ENCODE measurements at regions not wholly inside any gene's neighbourhood (a gene's known extent, or its start where the extent isn't known, plus 50 kb on each side); places are given as distances from the start of the nearest gene placed in this dataset.

DNA sequence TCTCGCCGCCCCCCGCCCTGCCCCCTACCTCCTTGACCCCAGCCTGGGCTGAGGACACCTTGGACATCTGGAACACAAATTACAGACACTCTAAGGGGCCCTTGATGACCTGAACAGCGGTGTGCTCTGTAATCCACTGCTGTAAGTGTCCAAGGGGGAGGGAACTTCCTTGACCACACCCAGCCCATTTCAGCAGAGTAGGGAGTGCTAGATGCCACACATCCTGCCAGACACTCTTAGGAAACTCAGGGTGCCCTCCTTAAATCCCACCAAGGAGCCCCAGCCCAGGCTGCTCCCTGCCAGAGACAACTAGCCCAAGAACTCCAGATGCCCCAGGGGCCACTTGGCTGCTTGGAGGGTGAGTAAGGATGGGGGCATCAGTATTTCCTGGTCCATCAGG is 282.2 kb downstream of the RRAGC start:
- Histone ChIP-seq H3K27ac (no peak overlapping the region), H3K36me3 (no peaks in the 10 kb centered on the region), H3K4me3 (no peak overlapping the region), H3K27me3 (peaks cover 0 to 39% of the 10 kb centered on the region in 2 donors), H3K4me1 (peaks cover 0 to 12% (median 7%) of the 10 kb centered on the region in 4 donors), H3K9me3 (no peaks in the 10 kb centered on the region)
- TF ChIP-seq POLR2A (IDR thresholded peaks at IDR 0.05): no peak
- no peak for TF ChIP-seq EP300 (IDR thresholded peaks at IDR 0.05)
- TF ChIP-seq, protein P1, sequence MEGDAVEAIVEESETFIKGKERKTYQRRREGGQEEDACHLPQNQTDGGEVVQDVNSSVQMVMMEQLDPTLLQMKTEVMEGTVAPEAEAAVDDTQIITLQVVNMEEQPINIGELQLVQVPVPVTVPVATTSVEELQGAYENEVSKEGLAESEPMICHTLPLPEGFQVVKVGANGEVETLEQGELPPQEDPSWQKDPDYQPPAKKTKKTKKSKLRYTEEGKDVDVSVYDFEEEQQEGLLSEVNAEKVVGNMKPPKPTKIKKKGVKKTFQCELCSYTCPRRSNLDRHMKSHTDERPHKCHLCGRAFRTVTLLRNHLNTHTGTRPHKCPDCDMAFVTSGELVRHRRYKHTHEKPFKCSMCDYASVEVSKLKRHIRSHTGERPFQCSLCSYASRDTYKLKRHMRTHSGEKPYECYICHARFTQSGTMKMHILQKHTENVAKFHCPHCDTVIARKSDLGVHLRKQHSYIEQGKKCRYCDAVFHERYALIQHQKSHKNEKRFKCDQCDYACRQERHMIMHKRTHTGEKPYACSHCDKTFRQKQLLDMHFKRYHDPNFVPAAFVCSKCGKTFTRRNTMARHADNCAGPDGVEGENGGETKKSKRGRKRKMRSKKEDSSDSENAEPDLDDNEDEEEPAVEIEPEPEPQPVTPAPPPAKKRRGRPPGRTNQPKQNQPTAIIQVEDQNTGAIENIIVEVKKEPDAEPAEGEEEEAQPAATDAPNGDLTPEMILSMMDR (IDR thresholded peaks at IDR 0.05): no peak
- DNase-seq (ENCODE audit: low spot score in 2 of 2): no peak
- 11 to 53% methylated on average over 3 to 4 of the region's 4 CpGs for WGBS, 2 donors

DNA sequence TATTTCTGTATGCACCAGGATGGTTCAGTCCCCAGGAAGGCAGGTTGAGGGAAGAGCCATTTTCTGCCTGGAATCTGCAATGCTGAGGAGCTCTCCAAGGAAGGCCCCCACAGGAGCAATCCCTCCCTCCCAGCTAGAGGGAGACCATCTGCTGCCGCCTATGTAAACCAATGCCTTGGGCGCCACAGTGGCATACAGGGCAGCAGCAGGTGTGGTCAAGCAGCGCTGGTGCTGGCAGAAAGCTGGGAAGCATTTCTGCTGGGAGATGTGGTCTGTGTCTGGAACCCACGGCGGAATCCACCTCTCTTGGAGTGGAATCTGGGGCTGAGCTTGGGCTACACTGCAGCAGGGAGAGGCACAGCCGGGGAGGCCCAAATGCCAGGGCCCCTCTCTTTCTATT is 283.3 kb downstream of the RRAGC start:
- 80 to 83% methylated on average over 6 of the region's 6 CpGs for WGBS, 2 donors
- DNase-seq (ENCODE audit: low spot score in 2 of 2): no peak
- TF ChIP-seq EP300 (IDR thresholded peaks at IDR 0.05) (no peak), POLR2A (IDR thresholded peaks at IDR 0.05) (no peak)
- TF ChIP-seq, protein P1 (IDR thresholded peaks at IDR 0.05): no peak
- H3K9me3 ChIP-seq: no peaks in the 10 kb centered on the region
- no peak overlapping the region for H3K27ac ChIP-seq
- H3K4me3 ChIP-seq: no peak overlapping the region
- peaks cover 0 to 24% (median 7%) of the 10 kb centered on the region in 4 donors for H3K4me1 ChIP-seq
- H3K36me3 ChIP-seq: no peaks in the 10 kb centered on the region
- H3K27me3 ChIP-seq: peaks cover 0 to 39% of the 10 kb centered on the region in 2 donors

DNA sequence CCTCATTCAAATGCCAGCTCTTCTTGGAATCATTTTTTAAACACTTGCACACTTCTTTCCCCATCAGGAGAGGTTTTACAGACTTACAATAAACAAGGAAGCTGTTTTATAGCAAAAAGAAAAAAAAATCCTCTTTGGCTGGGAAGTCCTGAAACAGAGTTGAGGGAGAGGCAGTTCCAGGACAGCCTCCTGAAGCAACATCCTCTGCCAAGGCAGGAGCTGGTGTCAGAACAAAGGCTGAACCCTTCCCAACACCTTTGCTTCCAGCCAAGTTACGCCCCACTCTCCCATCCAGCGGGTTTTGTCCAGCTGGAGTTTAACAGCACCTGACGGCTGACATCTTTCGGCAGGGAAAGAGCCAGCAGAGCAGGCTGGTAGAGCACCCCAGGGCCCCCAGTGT is 287.8 kb downstream of the RRAGC start:
- Histone ChIP-seq H3K4me1 (peaks cover 0 to 13% (median 0%) of the 10 kb centered on the region in 4 donors), H3K27me3 (peaks cover 0 to 9% of the 10 kb centered on the region in 2 donors), H3K4me3 (no peak overlapping the region), H3K36me3 (no peaks in the 10 kb centered on the region), H3K27ac (no peak overlapping the region), H3K9me3 (no peaks in the 10 kb centered on the region)
- DNase-seq (ENCODE audit: low spot score in 2 of 2): no peak
- WGBS, 2 donors: 37 to 43% methylated on average over 4 of the region's 4 CpGs
- TF ChIP-seq EP300 (IDR thresholded peaks at IDR 0.05) (peak in 1 of 2 donors; percentile 8), POLR2A (IDR thresholded peaks at IDR 0.05) (no peak)

DNA sequence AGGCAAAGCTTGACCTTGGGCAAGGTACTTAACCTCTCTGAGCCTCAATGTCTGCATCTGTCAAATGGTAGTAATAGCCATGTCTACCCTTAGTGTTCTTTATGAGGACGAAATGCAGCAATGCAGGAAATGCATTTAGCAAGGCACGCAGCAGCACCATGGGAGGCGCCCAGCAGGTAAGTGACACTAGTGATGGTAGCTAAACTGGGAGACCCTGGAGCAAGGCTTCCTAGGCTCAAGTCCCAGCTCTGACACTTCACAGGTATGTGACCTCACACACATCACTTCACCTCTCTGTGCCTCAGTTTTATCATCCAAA is 289.0 kb downstream of the RRAGC start:
- TF ChIP-seq EP300 (IDR thresholded peaks at IDR 0.05) (no peak), POLR2A (IDR thresholded peaks at IDR 0.05) (no peak)
- TF ChIP-seq, protein P1 (IDR thresholded peaks at IDR 0.05): no peak
- no peak for DNase-seq (ENCODE audit: low spot score in 2 of 2)
- WGBS, 2 donors: 84 to 88% methylated on average over 3 of the region's 3 CpGs

DNA sequence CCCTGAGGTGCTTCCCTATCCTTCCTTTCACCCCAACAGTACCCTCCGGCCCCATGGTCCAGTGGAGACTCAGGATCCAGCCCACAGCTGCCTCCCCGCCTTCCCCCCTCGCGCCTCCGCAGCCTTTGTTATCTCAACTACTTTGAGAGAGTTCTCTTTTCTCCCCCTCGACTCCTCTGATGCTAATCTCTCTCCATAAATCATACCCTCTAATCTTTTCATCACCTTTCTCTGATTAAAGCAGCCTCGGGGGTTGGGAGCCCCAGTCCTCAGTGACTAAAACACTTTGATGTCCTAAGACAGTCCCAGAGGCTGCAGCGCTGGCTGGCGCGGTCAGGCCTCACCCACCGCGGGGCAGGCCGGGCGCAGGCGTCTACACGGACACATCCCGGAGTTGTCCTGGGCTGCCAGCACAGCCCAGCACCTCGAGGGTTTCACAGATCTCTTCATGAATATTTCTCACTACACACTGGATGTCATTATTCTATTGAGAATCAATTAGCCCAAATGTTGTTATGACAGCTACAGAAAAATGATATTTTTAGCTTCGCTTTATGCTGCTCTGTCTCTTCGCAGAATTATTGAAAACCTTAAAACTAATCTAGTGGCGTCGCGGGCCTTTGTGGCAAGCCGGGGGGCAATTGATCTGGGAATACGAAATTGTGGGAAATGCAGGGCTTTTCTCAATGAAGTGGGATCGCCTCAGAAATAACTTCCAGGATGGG is 289.5 kb downstream of the RRAGC start:
- H3K36me3 ChIP-seq: no peaks in the 10 kb centered on the region
- no peak overlapping the region for H3K27ac ChIP-seq
- H3K9me3 ChIP-seq: no peaks in the 10 kb centered on the region
- H3K4me1 ChIP-seq: peaks cover 0 to 13% (median 0%) of the 10 kb centered on the region in 4 donors
- no peak overlapping the region for H3K4me3 ChIP-seq
- DNase-seq (ENCODE audit: low spot score in 2 of 2): no peak
- peaks cover 0 to 9% of the 10 kb centered on the region in 2 donors for H3K27me3 ChIP-seq
- TF ChIP-seq EP300 (IDR thresholded peaks at IDR 0.05): no peak
- no peak for TF ChIP-seq POLR2A (IDR thresholded peaks at IDR 0.05)
- TF ChIP-seq, protein P1 (IDR thresholded peaks at IDR 0.05): no peak
- WGBS, 2 donors: 70 to 71% methylated on average over 26 of the region's 26 CpGs

More for the DNA sequence above, 289.0 kb downstream of the RRAGC start:
- Histone ChIP-seq H3K27ac (no peak overlapping the region), H3K9me3 (no peaks in the 10 kb centered on the region), H3K4me3 (no peak overlapping the region), H3K36me3 (no peaks in the 10 kb centered on the region), H3K4me1 (peaks cover 0 to 13% (median 0%) of the 10 kb centered on the region in 4 donors), H3K27me3 (peaks cover 0 to 9% of the 10 kb centered on the region in 2 donors)
